IMR-90 (cell line): ENCODE measurements at regions not wholly inside any gene's neighbourhood (a gene's known extent, or its start where the extent isn't known, plus 50 kb on each side); places are given as distances from the start of the nearest gene placed in this dataset.

Source experiments
- ATAC-seq: fragments of 200-7000 bp; cut with Tn5 transposase; 2 replicates; pipeline ENCODE4 v1.9.1; 2020; ENCODE audit warnings: low read depth, mild to moderate bottlenecking, moderate library complexity
- BruUV-seq: library from RNA; stranded (reverse); fragments of 400-500 nt; replicated peaks from 2 replicates; lab custom pipeline; 2021; lab: Mats Ljungman, UMichigan
- CTCF ChIA-PET: fragments of 300-600 bp; formaldehyde crosslinking; extraction: SDS; loops from one replicate; lab custom pipeline; 2021; ENCODE audit warnings: antibody characterized with exemption; lab: Yijun Ruan, JAX
- POLR2A ChIA-PET: fragments of 300-600 bp; sonication (Branson Sonifier 250); formaldehyde crosslinking; loops from one replicate; lab custom pipeline; 2022; ENCODE audit warnings: antibody characterized with exemption; ENCODE audit not compliant: unreplicated experiment; lab: Charles Lee
- DNase-seq: peaks from one replicate; pipeline ENCODE4 v3.0.0; 2013
- H2AFZ ChIP-seq: replicated peaks from 2 replicates; pipeline ENCODE3; 2013; ENCODE audit warnings: low read length, mild to moderate bottlenecking; ENCODE audit not compliant: poor library complexity
- H2AK5ac ChIP-seq: 2 replicates; pipeline ENCODE4 v1.6.1; 2013; ENCODE audit warnings: low read depth, low read length, inconsistent platforms
- H2AK9ac ChIP-seq: replicated peaks from 2 replicates; pipeline ENCODE3; 2013; ENCODE audit warnings: mild to moderate bottlenecking, low read depth, low read length, moderate library complexity; ENCODE audit not compliant: poor library complexity
- H2BK120ac ChIP-seq: 2 replicates; pipeline ENCODE4 v1.6.1; 2013; ENCODE audit warnings: low read depth, low read length, inconsistent platforms
- H2BK15ac ChIP-seq: 3 replicates; pipeline ENCODE4 v1.6.1; 2013; ENCODE audit warnings: low read depth, low read length, inconsistent platforms
- H2BK20ac ChIP-seq: 2 replicates; pipeline ENCODE4 v1.6.1; 2013; ENCODE audit warnings: low read depth, mild to moderate bottlenecking, inconsistent platforms, low read length, moderate library complexity
- H2BK5ac ChIP-seq: 2 replicates; pipeline ENCODE4 v1.6.1; 2013; ENCODE audit warnings: mild to moderate bottlenecking, low read depth, low read length, inconsistent platforms; ENCODE audit not compliant: poor library complexity, severe bottlenecking
- H3K14ac ChIP-seq: replicated peaks from 2 replicates; pipeline ENCODE4 v1.6.1; 2013; ENCODE audit warnings: low read depth, low read length, inconsistent platforms
- H3K18ac ChIP-seq: 2 replicates; pipeline ENCODE4 v1.6.1; 2013; ENCODE audit warnings: low read depth, low read length, control low read depth
- H3K23ac ChIP-seq: 2 replicates; pipeline ENCODE4 v1.6.1; 2013; ENCODE audit warnings: low read depth, low read length, inconsistent platforms
- H3K27ac ChIP-seq: 2 replicates; pipeline ENCODE4 v1.5.1; 2013; ENCODE audit warnings: mild to moderate bottlenecking, control low read depth, low read length; ENCODE audit not compliant: insufficient read depth
- H3K27me3 ChIP-seq: 2 replicates; pipeline ENCODE4 v1.6.1; 2013; ENCODE audit warnings: low read length; ENCODE audit not compliant: control insufficient read depth, insufficient read depth
- H3K36me3 ChIP-seq: 2 replicates; pipeline ENCODE4 v1.6.1; 2013; ENCODE audit warnings: low read length, mixed read lengths; ENCODE audit not compliant: control insufficient read depth, insufficient read depth
- H3K4ac ChIP-seq: 2 replicates; pipeline ENCODE4 v1.6.1; 2013; ENCODE audit warnings: low read depth, low read length, inconsistent platforms
- H3K4me1 ChIP-seq: 2 replicates; pipeline ENCODE4 v1.6.1; 2013; ENCODE audit warnings: low read length, mixed read lengths; ENCODE audit not compliant: control insufficient read depth, insufficient read depth
- H3K4me2 ChIP-seq: 2 replicates; pipeline ENCODE4 v1.6.1; 2013; ENCODE audit warnings: low read depth, mild to moderate bottlenecking, control low read depth, low read length, moderate library complexity
- H3K4me3 ChIP-seq: 2 replicates; pipeline ENCODE4 v1.5.1; 2013; ENCODE audit warnings: low read depth, mild to moderate bottlenecking, control low read depth, low read length, moderate library complexity; ENCODE audit not compliant: insufficient read depth
- H3K56ac ChIP-seq: 2 replicates; pipeline ENCODE4 v1.6.1; 2013; ENCODE audit warnings: low read length, inconsistent platforms; ENCODE audit not compliant: insufficient read depth; ENCODE audit errors: extremely low read depth
- H3K79me1 ChIP-seq, 2 experiments: 2 replicates each; pipeline ENCODE4 v1.6.1; 2013; ENCODE audit warnings: low read length in 2 of 2, inconsistent platforms in 1 of 2, low read depth in 1 of 2
- H3K9ac ChIP-seq: 2 replicates; pipeline ENCODE4 v1.6.1; 2013; ENCODE audit warnings: low read depth, low read length, control low read depth
- H3K9me1 ChIP-seq: 2 replicates; pipeline ENCODE4 v1.6.1; 2013; ENCODE audit warnings: low read length, inconsistent platforms; ENCODE audit not compliant: insufficient read depth
- H3K9me3 ChIP-seq: 2 replicates; pipeline ENCODE4 v1.6.1; 2013; ENCODE audit warnings: low read length; ENCODE audit not compliant: control insufficient read depth, insufficient read depth
- H4K20me1 ChIP-seq: 2 replicates; pipeline ENCODE4 v1.6.1; 2013; ENCODE audit warnings: low read length, inconsistent platforms; ENCODE audit not compliant: insufficient read depth
- H4K5ac ChIP-seq: 2 replicates; pipeline ENCODE4 v1.6.1; 2013; ENCODE audit warnings: mild to moderate bottlenecking, low read depth, low read length, control low read depth
- H4K8ac ChIP-seq, 2 experiments: 2 replicates each; pipeline ENCODE4 v1.6.1; 2013; ENCODE audit warnings: low read depth in 2 of 2, low read length in 2 of 2, control low read depth in 1 of 2, inconsistent platforms in 1 of 2
- H4K91ac ChIP-seq: 2 replicates; pipeline ENCODE4 v1.6.1; 2013; ENCODE audit warnings: low read depth, low read length, inconsistent platforms; ENCODE audit not compliant: insufficient read depth
- BHLHE40 ChIP-seq: fragments of 150-350 bp; IDR thresholded peaks from 2 replicates; pipeline ENCODE4 v1.6.1; 2016; ENCODE audit warnings: mild to moderate bottlenecking, low read depth, low read length
- CEBPB ChIP-seq: IDR thresholded peaks from 2 replicates; pipeline ENCODE4 v1.6.1; 2012; ENCODE audit warnings: low read depth, low read length, improper control_type of control experiment
- CHD1 ChIP-seq: IDR thresholded peaks from 2 replicates; pipeline ENCODE4 v1.6.1; 2012; ENCODE audit warnings: low read depth, low read length, improper control_type of control experiment
- CTCF ChIP-seq: conservative IDR thresholded peaks from 2 replicates; pipeline ENCODE4 v1.5.1; 2012; ENCODE audit warnings: mild to moderate bottlenecking, low read depth, low read length, improper control_type of control experiment
- ELK1 ChIP-seq: fragments of 150-350 bp; IDR thresholded peaks from 2 replicates; pipeline ENCODE4 v1.6.1; 2016; ENCODE audit warnings: low read depth, mild to moderate bottlenecking, low read length, moderate library complexity, borderline replicate concordance
- FOS ChIP-seq: fragments of 150-350 bp; IDR thresholded peaks from 2 replicates; pipeline ENCODE4 v1.6.1; 2016; ENCODE audit warnings: low read depth, low read length
- MAFK ChIP-seq: IDR thresholded peaks from 2 replicates; pipeline ENCODE4 v1.6.1; 2012; ENCODE audit warnings: low read depth, low read length, improper control_type of control experiment
- MAZ ChIP-seq: IDR thresholded peaks from 2 replicates; pipeline ENCODE4 v1.6.1; 2012; ENCODE audit warnings: low read depth, mild to moderate bottlenecking, low read length, improper control_type of control experiment, moderate library complexity, borderline replicate concordance
- MXI1 ChIP-seq: IDR thresholded peaks from 2 replicates; pipeline ENCODE4 v1.6.1; 2012; ENCODE audit warnings: low read depth, mild to moderate bottlenecking, low read length, moderate library complexity, borderline replicate concordance
- NFE2L2 ChIP-seq: fragments of 150-350 bp; IDR thresholded peaks from 2 replicates; pipeline ENCODE4 v1.6.1; 2016; ENCODE audit warnings: low read depth, mild to moderate bottlenecking, low read length
- POLR2A ChIP-seq: IDR thresholded peaks from 2 replicates; pipeline ENCODE4 v1.6.1; 2012; ENCODE audit warnings: mild to moderate bottlenecking, low read depth, low read length
- RAD21 ChIP-seq: IDR thresholded peaks from 2 replicates; pipeline ENCODE4 v1.6.1; 2012; ENCODE audit warnings: low read length, improper control_type of control experiment
- RCOR1 ChIP-seq: IDR thresholded peaks from 2 replicates; pipeline ENCODE4 v1.6.1; 2012; ENCODE audit warnings: mild to moderate bottlenecking, low read length, improper control_type of control experiment; ENCODE audit not compliant: insufficient replicate concordance
- RFX5 ChIP-seq: IDR thresholded peaks from 2 replicates; pipeline ENCODE4 v1.8.0; 2012; ENCODE audit warnings: low read depth, mild to moderate bottlenecking, low read length, moderate library complexity
- SMC3 ChIP-seq: fragments of 150-350 bp; IDR thresholded peaks from 2 replicates; pipeline ENCODE4 v1.6.1; 2016; ENCODE audit warnings: low read depth, mild to moderate bottlenecking, antibody characterized with exemption, low read length, moderate library complexity
- WGBS, 2 experiments: methylation state at CpG; one replicate each; pipeline versions ENCODE4 v1.1.5 to v1.1.7; 2013; ENCODE audit warnings: missing lambda C conversion rate in 2 of 2; ENCODE audit not compliant: insufficient read length in 1 of 2; ENCODE audit errors: extremely low coverage in 2 of 2; 5-methylcytosine and 5-hydroxymethylcytosine counted together
- dilution Hi-C: fragments of 300-500 bp; cut with HindIII; formaldehyde crosslinking; loops from one replicate; pipeline ENCODE4 v1.14.3; 2018; ENCODE audit warnings: low sequenced_read_pairs; ENCODE audit not compliant: unreplicated experiment
- in situ Hi-C: fragments of 300-500 bp; cut with MboI; formaldehyde crosslinking; loops from 3 replicates; pipeline ENCODE4 v1.14.3; 2019; ENCODE audit warnings: low sequenced_read_pairs, inconsistent platforms, mixed read lengths
- intact Hi-C: fragments of 100-400 bp; cut with micrococcal nuclease; formaldehyde crosslinking; loops from 2 replicates; pipeline ENCODE4 v1.10.0; 2022
- TF ChIP-seq, protein P1 (sequence below): fragments of 150-350 bp; IDR thresholded peaks from 2 replicates; pipeline ENCODE4 v1.6.1; 2017; ENCODE audit warnings: mild to moderate bottlenecking, antibody characterized with exemption, low read length, low read depth

DNA sequence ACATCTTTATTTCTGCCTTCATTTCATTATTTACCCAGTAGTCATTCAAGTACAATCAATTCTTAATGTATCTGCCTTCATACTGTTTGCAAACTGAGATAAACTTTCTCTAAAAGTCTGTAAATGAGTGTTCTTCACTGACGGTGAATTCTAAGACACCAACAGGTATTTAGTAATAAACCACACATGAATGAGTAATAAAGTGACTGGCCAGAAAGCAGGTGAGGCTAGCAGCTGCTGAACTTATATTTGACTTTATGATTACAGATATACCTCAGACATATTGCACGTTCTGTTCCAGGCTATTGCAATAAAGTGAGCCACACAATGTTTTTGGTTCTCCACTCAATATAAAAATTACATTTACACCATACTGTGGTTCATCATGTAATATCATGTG lies 1894.0 kb upstream of the RAG2 start:
- Histone ChIP-seq H2BK120ac (no peak overlapping the region), H3K27ac (no peak overlapping the region), H3K79me1 (no peaks in the 10 kb centered on the region), H3K14ac (no peak overlapping the region), H3K23ac (no peak overlapping the region), H3K9me1 (no peaks in the 10 kb centered on the region), H2BK15ac (no peak overlapping the region), H2AFZ (no peak overlapping the region), H3K4me1 (no peaks in the 10 kb centered on the region), H2AK5ac (no peak overlapping the region), H4K8ac (no peak overlapping the region), H2BK20ac (no peak overlapping the region), H2AK9ac (no peak overlapping the region), H3K18ac (no peak overlapping the region), H3K9me3 (no peaks in the 10 kb centered on the region), H3K4ac (no peak overlapping the region), H3K9ac (no peak overlapping the region), H3K4me2 (no peak overlapping the region), H4K5ac (no peak overlapping the region), H4K20me1 (no peaks in the 10 kb centered on the region), H4K91ac (no peak overlapping the region), H3K27me3 (no peaks in the 10 kb centered on the region), H3K4me3 (no peak overlapping the region), H3K56ac (no peak overlapping the region), H2BK5ac (no peak overlapping the region), H3K36me3 (no peaks in the 10 kb centered on the region)
- WGBS, 2 experiments, result no CpG with 5 or more reads among the region's 2 CpGs
- intact Hi-C loops (no loop called here), in situ Hi-C loops (no loop called here), dilution Hi-C loops (no loop called here)
- BruUV-seq, result no TSS peak
- TF ChIP-seq RAD21, result no peak
- TF ChIP-seq CEBPB, result no peak
- TF ChIP-seq RCOR1, result no peak
- TF ChIP-seq BHLHE40, result no peak
- TF ChIP-seq, protein P1, sequence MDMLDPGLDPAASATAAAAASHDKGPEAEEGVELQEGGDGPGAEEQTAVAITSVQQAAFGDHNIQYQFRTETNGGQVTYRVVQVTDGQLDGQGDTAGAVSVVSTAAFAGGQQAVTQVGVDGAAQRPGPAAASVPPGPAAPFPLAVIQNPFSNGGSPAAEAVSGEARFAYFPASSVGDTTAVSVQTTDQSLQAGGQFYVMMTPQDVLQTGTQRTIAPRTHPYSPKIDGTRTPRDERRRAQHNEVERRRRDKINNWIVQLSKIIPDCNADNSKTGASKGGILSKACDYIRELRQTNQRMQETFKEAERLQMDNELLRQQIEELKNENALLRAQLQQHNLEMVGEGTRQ, result no peak
- no peak for TF ChIP-seq FOS
- no peak for TF ChIP-seq RFX5
- no peak for TF ChIP-seq POLR2A
- TF ChIP-seq CHD1, result no peak
- TF ChIP-seq CTCF, result no peak
- TF ChIP-seq MAFK, result no peak
- TF ChIP-seq MAZ, result no peak
- TF ChIP-seq SMC3, result no peak
- no peak for TF ChIP-seq ELK1
- TF ChIP-seq MXI1, result no peak
- TF ChIP-seq NFE2L2, result no peak
- no peak for DNase-seq
- POLR2A ChIA-PET, result no interaction called here
- CTCF ChIA-PET, result no interaction called here
- ATAC-seq, result no peak
